HG03342 (cell line): ENCODE measurements at regions not wholly inside any gene's neighbourhood (a gene's known extent, or its start where the extent isn't known, plus 50 kb on each side); places are given as distances from the start of the nearest gene placed in this dataset.

Experiments
- ATAC-seq: cut with Tn5 transposase; IDR thresholded peaks from one replicate; pipeline ENCODE4 v1.9.1; 2021; ENCODE audit warnings: mild to moderate bottlenecking, moderate library complexity; ENCODE audit not compliant: unreplicated experiment

GRCh38 chr11:37689951-37690350 is 1091.9 kb upstream of the RAG2 start:
- ATAC-seq: no peak

- ATAC-seq: no peak
Measured at GRCh38 chr11:37688456-37688855, 1090.4 kb upstream of the RAG2 start.

- no peak for ATAC-seq
Measured at GRCh38 chr11:37687130-37687529, 1089.1 kb upstream of the RAG2 start.

- no peak for ATAC-seq
Measured at GRCh38 chr11:37671321-37671720, 1073.3 kb upstream of the RAG2 start.

GRCh38 chr11:37666960-37667359 is 1068.9 kb upstream of the RAG2 start:
- no peak for ATAC-seq

- no peak for ATAC-seq
Measured at GRCh38 chr11:37657645-37658044, 1059.6 kb upstream of the RAG2 start.

- no peak for ATAC-seq
Measured at GRCh38 chr11:37647767-37648166, 1049.7 kb upstream of the RAG2 start.

GRCh38 chr11:37643968-37644367 is 1045.9 kb upstream of the RAG2 start:
- no peak for ATAC-seq

- ATAC-seq: no peak
Measured at GRCh38 chr11:37642296-37642695, 1044.3 kb upstream of the RAG2 start.

- no peak for ATAC-seq
Measured at GRCh38 chr11:37632748-37633147, 1034.7 kb upstream of the RAG2 start.

GRCh38 chr11:37630866-37631265 is 1032.8 kb upstream of the RAG2 start:
- no peak for ATAC-seq

GRCh38 chr11:37623778-37624177 is 1025.7 kb upstream of the RAG2 start:
- ATAC-seq: no peak

GRCh38 chr11:37621662-37622061 is 1023.6 kb upstream of the RAG2 start:
- ATAC-seq: no peak

- no peak for ATAC-seq
Measured at GRCh38 chr11:37616291-37616690, 1018.3 kb upstream of the RAG2 start.

GRCh38 chr11:37613031-37613430 is 1015.0 kb upstream of the RAG2 start:
- ATAC-seq: no peak

GRCh38 chr11:37612146-37612545 is 1014.1 kb upstream of the RAG2 start:
- ATAC-seq: no peak

- no peak for ATAC-seq
Measured at GRCh38 chr11:37605229-37605628, 1007.2 kb upstream of the RAG2 start.

- ATAC-seq: no peak
Measured at GRCh38 chr11:37598381-37598780, 1000.3 kb upstream of the RAG2 start.

- no peak for ATAC-seq
Measured at GRCh38 chr11:37597776-37598175, 999.7 kb upstream of the RAG2 start.

- no peak for ATAC-seq
Measured at GRCh38 chr11:37595845-37596244, 997.8 kb upstream of the RAG2 start.

- ATAC-seq: no peak
Measured at GRCh38 chr11:37574361-37574760, 976.3 kb upstream of the RAG2 start.

GRCh38 chr11:37572491-37573171 is 974.6 kb upstream of the RAG2 start:
- ATAC-seq: no peak

- ATAC-seq: no peak
Measured at GRCh38 chr11:37571246-37571645, 973.2 kb upstream of the RAG2 start.
